Activated gamma-delta T cell treated with Interleukin-2 at 50 U/mL for 16 hours (primary cell): ENCODE measurements at regions not wholly inside any gene's neighbourhood (a gene's known extent, or its start where the extent isn't known, plus 50 kb on each side); places are given as distances from the start of the nearest gene placed in this dataset.
"Not testable (repeated sequence)": the region's sequence is repeated elsewhere in the genome, so short reads cannot be mapped to it uniquely, and the experiment has no call there.

Source experiments
- DNase-seq: peaks from one replicate; pipeline ENCODE4 v3.0.0-alpha.2; 2020

DNA sequence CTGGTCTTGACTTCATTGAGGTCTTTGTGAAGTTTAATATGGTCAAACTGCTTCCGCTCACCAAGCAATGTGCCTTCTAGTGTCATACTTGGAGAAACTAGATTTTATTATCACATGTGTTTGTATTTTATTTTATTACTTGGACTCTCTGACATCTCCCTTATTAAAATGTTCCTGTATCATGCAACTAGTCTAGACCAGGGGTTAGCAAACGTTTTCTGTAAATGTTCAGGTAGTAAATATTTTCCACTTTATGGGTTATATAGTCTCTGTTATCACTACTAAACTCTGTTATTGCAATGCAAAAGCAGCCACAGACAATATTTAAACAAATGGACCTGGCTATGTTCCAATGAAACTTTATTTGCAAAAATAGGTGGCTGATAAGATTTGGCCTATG, 443.8 kb downstream of the MID1IP1 start:
- DNase-seq, result no peak

DNA sequence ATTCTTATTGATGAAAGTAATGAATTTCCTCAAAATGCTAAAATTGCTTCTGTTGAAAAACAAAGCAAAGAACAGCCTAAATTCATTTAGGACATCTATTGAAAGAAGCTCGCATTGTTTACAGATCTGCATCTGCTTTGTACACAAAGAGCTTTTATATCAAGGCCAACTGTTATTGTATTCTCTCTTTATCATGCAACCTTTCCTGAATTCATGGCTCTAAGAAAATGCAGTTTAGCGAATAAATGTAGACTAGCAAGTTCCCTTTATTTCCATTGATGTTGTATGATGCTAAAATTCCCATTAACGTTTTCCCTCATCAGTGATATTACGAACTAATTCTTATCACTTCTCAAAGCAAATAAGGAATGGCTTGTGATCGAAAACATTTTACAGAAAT, 446.3 kb downstream of the MID1IP1 start:
- DNase-seq, result no peak

DNA sequence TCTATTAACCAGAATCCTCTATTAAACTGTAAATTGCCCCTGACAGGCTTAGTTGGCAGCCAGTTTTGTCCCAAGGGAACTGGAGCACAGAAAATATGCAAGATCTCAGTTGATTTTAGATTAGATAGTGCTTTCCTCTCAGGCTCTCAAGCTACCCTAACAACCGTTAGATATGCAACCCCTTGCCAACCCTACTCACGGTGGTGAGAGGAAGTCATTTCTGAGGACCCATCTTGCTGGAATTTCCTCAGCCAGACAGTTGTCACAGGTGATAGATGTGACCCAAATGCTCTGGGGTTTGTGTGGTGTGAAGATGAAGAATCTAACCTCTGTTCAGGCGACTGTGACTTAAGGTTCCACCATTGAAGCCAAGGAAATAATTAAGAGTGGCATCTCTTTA, 447.1 kb downstream of the MID1IP1 start:
- no peak for DNase-seq

DNA sequence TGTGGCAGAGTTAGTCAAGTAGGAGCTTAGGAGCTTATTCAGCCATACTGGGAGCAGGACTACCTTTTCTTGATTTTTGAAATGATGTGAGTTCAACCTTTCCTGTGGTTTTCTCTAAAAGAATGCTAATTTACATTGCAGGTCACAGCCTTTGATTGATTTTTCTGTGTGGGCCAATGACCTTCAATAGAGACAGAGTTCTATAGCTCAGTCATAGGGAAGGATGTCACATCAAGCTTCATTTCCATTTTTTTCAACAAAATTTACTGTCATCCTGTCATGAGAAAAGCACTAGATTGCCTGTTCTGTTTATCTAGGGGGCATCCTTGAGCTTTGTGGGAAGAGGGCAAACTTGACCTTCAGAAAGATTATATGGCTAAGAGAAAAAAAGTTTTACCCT, 448.7 kb downstream of the MID1IP1 start:
- no peak for DNase-seq

DNA sequence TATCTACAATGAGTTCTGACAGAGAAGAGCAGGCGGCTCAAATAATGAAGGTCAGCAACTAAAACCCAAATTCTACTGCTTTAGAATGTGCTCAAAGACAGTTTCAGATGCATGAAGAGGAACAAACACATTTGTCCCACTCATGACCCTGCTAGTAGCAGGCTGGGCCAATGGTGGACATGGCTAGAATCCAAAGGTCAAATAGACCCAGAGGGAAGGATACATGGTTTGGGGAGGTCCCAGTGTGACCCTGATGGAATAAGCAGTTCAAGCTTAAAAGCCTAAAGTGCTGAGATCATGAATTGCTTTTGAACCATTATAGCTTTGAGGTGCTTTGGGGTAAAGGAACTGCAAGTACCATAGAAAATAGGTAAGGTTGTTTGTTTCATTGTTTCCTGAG, 450.7 kb downstream of the MID1IP1 start:
- DNase-seq, result no peak

DNA sequence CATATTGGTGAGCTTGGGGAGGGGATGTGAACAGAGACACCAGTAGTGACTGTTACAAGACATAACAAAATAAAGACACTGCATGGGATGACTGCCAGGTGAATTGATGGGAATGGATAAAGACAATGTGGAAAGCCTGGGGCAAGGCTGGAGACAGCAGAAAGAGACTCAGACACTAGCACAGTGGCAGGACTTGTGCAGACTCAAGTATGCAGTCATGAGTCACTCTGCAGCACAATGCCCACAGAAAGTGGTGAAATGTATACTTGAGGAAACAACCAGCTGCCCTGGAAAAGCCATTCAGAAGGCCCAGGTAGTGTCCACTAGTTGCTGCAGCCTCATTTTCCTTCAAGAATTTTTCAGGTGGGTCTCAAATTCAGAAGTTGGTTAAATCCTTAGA, 452.3 kb downstream of the MID1IP1 start:
- DNase-seq, result no peak

DNA sequence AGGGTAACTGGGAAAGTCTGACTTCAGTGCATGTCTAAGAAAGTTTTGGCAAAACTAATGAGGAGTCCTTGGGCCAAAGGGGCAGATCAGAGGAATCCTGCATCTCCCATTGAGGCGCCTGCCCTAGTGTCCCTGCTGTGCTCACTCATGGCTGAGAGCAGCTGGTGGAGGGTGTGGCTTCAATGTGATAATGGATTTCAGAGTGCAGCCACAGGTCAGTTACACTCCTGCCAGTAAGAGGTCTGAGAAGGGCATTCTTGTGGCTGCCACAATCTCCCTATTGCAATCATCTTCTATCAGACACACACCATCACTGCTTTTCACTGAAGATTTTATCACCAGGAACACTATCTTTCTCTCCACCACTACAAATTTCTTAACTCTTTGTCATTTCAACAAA, 457.1 kb downstream of the MID1IP1 start:
- DNase-seq, result no peak

DNA sequence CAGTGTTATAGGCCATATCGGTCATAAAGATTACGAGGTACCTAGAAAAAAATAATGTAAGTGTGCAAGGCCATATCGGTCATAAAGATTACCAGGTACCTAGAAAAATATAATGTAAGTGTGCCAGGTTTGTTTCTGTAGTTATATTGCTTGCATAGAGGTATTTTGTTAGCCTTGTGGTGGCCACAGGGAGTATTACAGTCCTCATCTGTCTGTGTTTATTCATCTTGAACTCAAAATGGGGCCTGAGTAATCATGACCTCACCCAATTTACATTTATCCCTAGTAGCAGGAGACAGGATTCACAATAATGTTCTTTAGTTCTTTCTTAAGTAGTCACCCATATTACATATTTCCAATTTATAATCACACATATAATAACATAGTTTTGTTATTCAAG, 459.7 kb downstream of the MID1IP1 start:
- no peak for DNase-seq

DNA sequence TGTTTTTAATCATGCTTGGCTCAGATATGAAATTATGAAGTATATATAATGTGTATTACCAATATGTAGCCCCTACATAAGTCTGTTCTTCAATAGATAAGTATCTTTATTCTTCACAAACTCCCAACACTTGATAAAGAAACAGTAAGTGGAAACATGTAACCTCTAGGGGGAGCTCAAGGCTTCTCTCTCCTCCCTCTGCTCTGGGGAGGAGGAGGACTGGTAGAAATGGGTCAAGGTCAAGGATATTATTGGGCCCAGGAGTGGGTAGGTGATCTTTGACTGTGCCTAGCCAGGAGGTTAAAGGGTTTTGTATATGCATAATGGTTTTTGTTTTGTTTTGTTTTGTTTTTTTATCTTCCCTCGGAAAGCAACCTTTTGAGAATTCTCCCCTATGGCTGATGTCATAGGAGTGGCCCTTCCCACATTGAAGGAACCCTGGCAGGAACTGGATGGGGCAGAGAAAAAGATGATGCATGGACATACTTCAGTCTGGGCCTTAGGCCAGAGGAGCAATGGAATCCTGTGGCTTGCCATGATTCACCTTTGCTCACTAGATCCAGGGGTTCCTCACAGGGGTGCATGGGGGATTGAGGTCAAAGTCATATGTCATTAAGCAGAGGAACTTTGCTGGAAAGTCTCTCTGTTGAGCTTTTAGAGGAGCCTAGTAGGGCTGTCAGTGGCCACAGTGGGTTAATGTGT, 460.3 kb downstream of the MID1IP1 start:
- no peak for DNase-seq

DNA sequence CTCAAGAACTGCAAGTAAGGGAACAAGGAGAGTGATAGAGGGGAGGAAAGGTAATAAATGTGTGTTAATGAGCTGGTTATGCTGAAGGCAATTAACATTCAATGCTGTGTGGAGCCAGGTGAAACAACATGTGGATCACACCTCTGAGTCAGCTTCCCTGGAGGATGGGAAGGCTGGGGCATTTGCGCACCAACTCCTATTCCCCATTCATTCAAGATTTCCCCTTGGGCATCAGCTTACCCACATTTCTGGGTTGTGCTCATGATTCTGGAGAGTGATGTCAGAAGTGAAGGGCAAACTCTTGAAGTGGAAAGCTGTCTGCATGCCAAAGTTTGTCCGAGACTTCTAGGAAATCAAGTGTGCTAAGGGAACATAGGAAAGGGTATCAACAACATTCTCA, 461.4 kb downstream of the MID1IP1 start:
- DNase-seq, result no peak

DNA sequence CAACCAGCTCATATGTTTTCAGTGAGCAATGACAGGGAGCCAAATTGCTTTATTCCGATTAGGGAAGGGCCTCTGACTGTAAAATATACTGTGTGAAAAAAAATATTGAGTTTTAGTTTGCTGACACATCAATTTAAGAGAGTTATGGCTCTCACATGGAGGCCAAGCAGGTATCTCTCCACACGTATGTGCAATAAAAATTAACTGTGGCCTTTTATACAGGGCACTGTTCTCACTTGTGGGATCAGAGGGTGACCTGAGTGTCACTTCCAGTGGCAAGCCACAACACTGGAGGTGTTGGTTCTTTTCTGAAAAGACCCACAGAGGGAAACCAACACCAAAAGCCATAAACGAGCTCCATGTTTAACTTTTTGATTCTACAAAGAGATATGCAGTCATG, 462.8 kb downstream of the MID1IP1 start:
- no peak for DNase-seq

DNA sequence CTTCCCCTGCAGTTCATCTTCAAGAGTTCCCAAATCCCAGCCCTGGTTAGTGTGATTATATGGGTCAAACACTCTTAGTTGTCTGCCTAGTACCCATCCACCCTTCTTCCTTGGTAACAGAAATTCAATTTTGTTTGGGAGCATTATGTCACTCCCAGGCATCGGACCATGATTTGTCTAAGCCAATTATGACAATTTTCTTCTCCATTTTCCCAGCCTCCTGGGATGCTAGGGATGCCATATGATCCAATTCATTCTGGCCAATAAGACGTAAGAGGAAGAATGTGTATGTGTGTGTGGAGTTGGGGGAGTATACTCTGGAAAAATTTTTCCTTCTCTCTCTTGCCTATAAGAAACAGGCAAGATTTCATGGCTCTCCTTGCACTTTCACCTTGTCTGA, 465.9 kb downstream of the MID1IP1 start:
- no peak for DNase-seq

DNA sequence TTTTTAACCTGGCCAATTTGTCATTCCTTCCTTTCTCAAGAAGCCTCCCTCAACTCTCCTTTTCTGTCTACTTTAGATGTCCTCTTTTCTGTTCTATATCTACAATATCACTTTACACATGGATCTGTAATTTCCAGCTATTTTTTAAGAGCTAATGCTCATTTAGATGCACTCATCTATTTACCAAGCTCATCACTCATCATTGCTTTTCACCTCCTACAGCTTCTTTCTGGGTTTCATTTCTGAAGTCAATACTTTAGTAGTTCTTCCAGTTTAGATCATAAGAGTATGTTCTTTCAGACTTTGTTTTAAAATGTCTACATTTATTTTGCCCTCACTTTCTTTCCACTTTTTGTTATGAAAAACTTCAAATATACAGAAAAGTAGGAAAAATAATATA, 466.9 kb downstream of the MID1IP1 start:
- DNase-seq, result no peak

DNA sequence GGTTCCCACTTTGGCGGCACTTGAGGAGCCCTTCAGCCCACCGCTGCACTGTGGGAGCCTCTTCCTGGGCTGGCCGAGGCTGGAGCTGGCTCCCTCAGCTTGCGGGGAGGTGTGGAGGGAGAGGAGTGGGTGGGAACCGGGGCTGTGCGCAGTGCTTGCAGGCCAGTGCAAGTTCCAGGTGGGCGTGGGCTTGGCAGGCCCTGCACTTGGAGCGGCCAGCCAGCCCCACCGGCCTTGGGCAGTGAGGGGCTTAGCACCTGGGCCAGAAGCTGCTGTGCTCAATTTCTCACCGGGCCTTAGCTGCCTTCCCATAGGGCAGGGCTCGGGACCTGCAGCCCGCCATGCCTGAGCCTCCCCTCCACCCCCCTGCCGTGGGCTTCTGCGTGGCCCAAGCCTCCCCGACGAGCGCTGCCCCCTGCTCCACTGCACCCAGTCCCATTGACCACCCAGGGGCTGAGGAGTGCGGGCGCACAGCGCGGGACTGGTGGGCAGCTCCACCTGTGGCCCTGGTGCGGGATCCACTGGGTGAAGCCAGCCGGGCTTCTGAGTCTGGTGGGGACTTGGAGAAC, 474.3 kb downstream of the MID1IP1 start:
- no peak for DNase-seq

DNA sequence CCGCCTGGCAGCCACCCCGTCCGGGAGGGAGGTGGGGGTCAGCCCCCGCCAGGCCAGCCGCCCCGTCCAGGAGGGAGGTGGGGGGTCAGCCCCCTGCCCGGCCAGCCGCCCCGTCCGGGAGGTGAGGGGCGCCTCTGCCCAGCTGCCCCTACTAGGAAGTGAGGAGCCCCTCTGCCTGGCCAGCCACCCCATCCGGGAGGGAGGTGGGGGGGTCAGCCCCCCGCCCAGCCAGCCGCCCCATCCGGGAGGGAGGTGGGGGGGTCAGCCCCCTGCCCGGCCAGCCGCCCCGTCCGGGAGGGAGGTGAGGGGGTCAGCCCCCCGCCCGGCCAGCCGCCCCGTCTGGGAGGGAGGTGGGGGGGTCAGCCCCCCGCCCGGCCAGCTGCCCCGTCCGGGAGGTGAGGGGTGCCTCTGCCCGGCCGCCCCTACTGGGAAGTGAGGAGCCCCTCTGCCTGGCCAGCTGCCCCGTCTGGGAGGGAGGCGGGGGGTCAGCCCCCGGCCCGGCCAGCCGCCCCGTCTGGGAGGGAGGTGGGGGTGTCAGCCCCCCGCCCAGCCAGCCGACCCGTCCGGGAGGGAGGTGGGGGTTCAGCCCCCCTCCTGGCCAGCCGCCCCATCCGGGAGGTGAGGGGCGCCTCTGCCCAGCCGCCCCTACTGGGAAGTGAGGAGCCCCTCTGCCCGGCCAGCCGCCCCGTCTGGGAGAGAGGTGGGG, 476.6 kb downstream of the MID1IP1 start:
- DNase-seq, result not testable (repeated sequence)

DNA sequence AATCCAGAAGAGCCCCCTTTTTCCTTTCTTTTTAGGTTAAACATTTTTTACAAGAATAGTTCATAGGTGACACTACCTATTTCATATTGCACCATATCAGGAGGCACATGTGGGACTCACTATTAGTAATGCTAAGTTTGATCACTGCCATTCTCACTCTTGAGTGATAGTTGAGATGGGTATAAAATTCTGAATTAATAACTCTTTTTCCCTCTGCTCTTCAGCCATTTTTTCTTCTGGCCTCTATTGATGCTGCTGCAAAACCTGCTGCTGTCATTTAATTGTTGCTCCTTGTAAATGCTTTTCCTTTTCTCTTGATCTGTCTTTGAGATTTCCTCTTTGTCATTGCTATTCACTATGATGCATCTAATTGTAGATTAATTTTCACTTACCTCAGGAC, 482.0 kb downstream of the MID1IP1 start:
- DNase-seq, result no peak

DNA sequence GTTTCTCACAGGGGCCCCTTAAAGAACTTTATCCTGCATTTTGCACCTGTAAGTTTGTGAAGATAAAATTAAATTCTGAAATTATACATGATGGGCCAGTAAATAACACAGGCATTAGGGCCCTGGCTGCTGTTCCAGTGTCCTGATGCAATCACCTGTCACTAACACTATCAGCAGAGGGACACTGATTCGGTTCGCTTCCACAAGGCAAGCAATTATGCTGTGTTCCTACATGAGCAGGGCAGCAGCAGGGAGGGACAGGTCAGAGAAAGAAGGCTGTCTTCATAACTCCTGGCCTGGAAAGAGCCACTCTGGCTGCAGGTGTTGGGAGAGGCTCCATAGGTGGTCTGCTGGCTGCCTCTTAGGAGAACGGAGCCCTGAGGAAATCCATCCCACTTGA, 487.3 kb downstream of the MID1IP1 start:
- no peak for DNase-seq

DNA sequence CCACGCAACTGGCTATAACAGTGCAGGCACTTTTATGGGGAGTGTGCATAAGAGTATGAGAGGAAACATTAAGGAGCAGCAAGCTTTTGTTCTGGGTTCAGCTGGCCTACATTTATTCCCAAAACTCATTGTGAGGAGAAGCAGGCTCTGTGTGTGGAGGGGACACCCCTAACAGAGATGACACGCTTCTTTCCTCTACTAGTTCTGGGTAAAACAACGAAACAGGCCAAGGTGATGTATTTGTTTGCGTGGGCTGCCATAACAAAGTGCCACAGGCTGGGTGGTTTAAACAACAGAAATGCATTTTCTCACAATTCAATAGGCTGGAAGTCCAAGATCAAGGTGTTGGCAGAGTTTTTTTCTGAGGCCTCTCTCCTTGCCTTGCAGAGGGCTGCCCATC, 488.6 kb downstream of the MID1IP1 start:
- no peak for DNase-seq

DNA sequence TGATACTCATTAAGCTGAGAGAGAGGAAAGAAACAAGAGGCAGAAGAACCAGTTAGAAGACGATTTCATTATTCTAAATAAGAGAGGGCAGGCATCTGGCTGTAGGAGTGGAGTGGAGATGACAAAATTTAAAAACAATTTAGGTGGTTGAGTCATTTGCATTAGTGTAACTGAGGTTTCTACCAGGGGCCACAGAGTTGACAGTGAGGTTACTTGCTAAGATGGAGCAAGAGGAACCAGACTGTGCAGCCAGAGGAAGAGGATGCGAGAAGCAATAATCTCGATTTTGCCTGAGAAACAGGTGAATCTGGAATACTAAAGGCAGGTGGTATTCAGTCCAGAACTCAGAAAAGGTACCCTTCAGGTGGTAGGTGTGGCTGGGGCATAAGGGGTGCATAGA, 491.9 kb downstream of the MID1IP1 start:
- no peak for DNase-seq

DNA sequence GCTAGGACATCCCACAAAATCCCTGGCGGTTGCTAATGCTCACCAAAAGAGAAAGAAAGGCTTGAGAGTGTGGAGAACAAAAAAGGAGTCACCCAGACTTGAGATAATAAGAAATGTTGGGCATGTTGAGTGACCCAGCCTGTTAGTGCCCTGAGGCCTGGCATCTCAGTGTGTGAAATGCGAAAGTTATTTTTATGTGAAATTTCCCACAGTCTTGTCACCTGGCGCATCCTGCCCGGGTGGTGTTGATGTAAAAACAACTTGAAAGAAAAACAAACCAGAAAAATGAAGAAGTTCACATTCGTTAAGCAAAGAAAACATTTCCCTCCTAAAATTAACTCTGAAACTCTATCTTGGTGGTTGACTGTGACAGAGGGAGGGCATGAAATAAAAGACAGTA, 495.2 kb downstream of the MID1IP1 start:
- DNase-seq, result no peak

DNA sequence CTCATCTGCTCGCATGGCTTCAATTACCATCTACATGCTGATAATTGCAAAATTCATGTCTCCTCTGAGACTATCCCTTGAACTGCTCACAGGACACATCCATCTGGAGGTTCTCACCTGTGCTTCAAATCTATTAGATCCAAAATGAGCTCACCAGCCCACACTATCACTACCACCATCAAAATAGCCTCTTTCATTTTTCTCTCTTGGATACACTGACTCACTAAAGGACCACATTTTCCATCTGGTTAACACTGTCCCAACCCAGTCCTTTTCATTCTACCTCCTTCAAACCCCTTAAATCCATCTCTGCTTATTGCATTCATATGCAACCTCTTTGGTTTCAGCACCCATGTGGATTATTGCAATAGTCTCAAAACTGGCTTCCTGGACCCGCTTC, 497.6 kb downstream of the MID1IP1 start:
- no peak for DNase-seq

DNA sequence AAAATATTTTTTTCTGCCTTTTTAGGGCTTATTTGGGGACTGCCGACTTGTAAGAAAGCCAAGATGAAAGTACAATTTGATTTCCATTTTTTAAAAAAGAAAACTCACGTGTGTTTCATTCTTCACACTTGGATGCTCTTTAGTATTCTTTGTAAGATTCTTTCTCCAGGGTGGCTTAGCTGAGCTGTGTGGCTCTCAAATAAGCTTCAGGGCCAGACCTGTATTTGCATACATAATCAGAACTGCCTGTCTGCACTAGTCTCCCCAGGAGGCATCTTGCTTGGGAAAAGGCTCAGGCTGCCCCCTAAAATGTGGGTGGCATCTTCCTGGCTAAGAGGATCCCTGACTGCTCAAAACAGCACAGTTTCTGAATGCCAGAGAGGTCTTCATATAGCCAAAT, 498.4 kb downstream of the MID1IP1 start:
- DNase-seq, result no peak

DNA sequence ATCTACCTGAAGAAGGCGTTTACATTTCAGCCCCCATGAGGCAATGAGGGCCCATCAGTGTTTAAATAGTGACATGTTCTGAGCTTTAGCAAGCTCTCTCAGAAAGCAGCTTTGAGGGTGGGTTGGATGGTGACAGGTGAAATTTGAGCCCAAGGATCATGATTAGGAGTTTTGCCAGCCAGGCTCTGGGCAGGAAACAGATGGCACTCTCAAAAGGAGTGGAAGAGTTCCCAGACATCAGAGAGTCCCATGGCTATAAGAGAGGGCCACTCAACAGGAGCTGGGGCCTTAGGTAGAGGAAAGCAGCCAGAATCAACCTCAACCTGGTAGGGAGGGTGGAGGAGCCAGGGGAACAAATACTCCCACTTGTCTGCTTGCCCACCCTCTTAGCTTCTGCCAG, 499.8 kb downstream of the MID1IP1 start:
- no peak for DNase-seq

DNA sequence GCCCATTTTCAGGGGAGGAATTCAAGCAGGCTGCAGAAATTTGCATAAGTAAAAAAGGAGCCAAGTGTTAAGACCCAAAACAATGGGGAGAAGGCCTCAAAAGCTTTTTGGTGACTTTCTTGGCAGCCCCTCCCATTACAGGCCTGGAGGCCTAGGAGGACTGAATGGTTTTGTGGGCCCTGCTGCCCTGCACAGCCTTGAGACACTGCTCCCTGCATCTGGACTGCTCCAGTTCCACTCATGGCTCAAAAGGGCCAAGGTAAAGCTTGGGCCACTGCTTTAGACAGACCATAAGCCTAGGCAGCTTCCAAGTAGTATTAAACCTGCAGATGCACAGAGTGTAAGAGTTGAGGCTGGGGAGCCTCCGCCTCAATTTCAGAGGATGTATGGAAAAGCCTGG, 501.6 kb downstream of the MID1IP1 start:
- no peak for DNase-seq

DNA sequence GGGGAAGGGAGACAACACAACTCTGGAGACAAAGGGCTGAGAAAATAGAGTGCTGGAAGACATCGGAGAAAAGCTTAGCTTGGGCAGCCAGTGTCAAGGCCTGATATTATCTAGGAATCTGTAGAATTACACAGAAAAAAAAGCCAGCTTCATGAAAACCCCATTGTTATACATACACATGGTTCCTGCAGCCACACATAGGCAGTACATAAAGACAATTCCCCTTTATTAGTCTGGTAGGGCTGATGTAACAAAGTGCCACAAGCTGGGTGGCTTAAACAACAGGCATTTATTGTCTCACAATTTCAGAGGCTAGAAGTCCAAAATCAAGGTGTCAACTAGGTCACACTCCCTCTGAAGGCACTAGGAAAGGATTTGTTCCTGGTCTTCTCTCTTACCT, 503.5 kb downstream of the MID1IP1 start:
- DNase-seq, result no peak
